CD4-positive, alpha-beta T cell treated with Interleukin-4 for 1 hour (primary cell): ENCODE measurements at regions not wholly inside any gene's neighbourhood (a gene's known extent, or its start where the extent isn't known, plus 50 kb on each side); places are given as distances from the start of the nearest gene placed in this dataset.
A peak's percentile ranks its signal among the peaks of the same experiment; 100 is the strongest.
"Not testable (repeated sequence)": the region's sequence is repeated elsewhere in the genome, so short reads cannot be mapped to it uniquely, and the experiment has no call there.

Experiments used
- DNase-seq, 2 donors: peaks; one replicate each; pipeline ENCODE4 v3.0.0-alpha.2; 2020 to 2022

GRCh38 chr6:139521338-139521737 is 146.9 kb upstream of the CITED2 start:
- DNase-seq = no peak

- DNase-seq = no peak
Observed at GRCh38 chr6:139520321-139520768, 145.9 kb upstream of the CITED2 start.

- no peak for DNase-seq
Observed at GRCh38 chr6:139519571-139520031, 145.2 kb upstream of the CITED2 start.

GRCh38 chr6:139519097-139519496 is 144.6 kb upstream of the CITED2 start:
- no peak for DNase-seq

GRCh38 chr6:139518556-139519091 is 144.2 kb upstream of the CITED2 start:
- no peak for DNase-seq

GRCh38 chr6:139517998-139518555 is 143.6 kb upstream of the CITED2 start:
- not testable (repeated sequence) for DNase-seq

GRCh38 chr6:139515511-139515910 is 141.1 kb upstream of the CITED2 start:
- no peak for DNase-seq

GRCh38 chr6:139514819-139515218 is 140.4 kb upstream of the CITED2 start:
- no peak for DNase-seq

GRCh38 chr6:139510040-139510790 is 135.8 kb upstream of the CITED2 start:
- no peak for DNase-seq

GRCh38 chr6:139509167-139509566 is 134.7 kb upstream of the CITED2 start:
- no peak for DNase-seq

- no peak for DNase-seq
Observed at GRCh38 chr6:139508576-139508975, 134.1 kb upstream of the CITED2 start.

- DNase-seq = no peak
Observed at GRCh38 chr6:139508023-139508422, 133.6 kb upstream of the CITED2 start.

- no peak for DNase-seq
Observed at GRCh38 chr6:139500977-139501376, 126.5 kb upstream of the CITED2 start.

GRCh38 chr6:139498715-139499114 is 124.3 kb upstream of the CITED2 start:
- no peak for DNase-seq

GRCh38 chr6:139497345-139497961 is 123.0 kb upstream of the CITED2 start:
- no peak for DNase-seq

- DNase-seq = no peak
Observed at GRCh38 chr6:139496654-139497344, 122.4 kb upstream of the CITED2 start.

- no peak for DNase-seq
Observed at GRCh38 chr6:139494376-139494990, 120.0 kb upstream of the CITED2 start.

- DNase-seq = peak; percentile 60 to 72
Observed at GRCh38 chr6:139490482-139490881, 116.0 kb upstream of the CITED2 start.

GRCh38 chr6:139486476-139486799 is 112.0 kb upstream of the CITED2 start:
- DNase-seq = no peak

GRCh38 chr6:139485742-139486475 is 111.5 kb upstream of the CITED2 start:
- DNase-seq = no peak

GRCh38 chr6:139485185-139485584 is 110.7 kb upstream of the CITED2 start:
- DNase-seq = no peak

- no peak for DNase-seq
Observed at GRCh38 chr6:139483079-139483478, 108.6 kb upstream of the CITED2 start.
